MG63 (cell line): ENCODE measurements at regions not wholly inside any gene's neighbourhood (a gene's known extent, or its start where the extent isn't known, plus 50 kb on each side); places are given as distances from the start of the nearest gene placed in this dataset.

Source experiments
- DNase-seq: peaks from one replicate; pipeline ENCODE4 v3.0.0-alpha.2; 2020
- H3K27me3 ChIP-seq: fragments of 250-450 bp; sonication (Bioruptor Pico); 2 replicates; pipeline ENCODE4 v1.5.1; 2020; ENCODE audit warnings: mild to moderate bottlenecking, moderate library complexity
- H3K36me3 ChIP-seq: fragments of 250-450 bp; sonication (Bioruptor Pico); 2 replicates; pipeline ENCODE4 v1.5.1; 2020; ENCODE audit warnings: mild to moderate bottlenecking, moderate library complexity
- H3K4me3 ChIP-seq: fragments of 250-450 bp; sonication (Bioruptor Pico); 2 replicates; pipeline ENCODE4 v1.5.1; 2020; ENCODE audit warnings: mild to moderate bottlenecking, moderate library complexity
- H3K9me3 ChIP-seq: fragments of 250-450 bp; sonication (Bioruptor Pico); 2 replicates; pipeline ENCODE4 v1.5.1; 2020; ENCODE audit warnings: mild to moderate bottlenecking, moderate library complexity

DNA sequence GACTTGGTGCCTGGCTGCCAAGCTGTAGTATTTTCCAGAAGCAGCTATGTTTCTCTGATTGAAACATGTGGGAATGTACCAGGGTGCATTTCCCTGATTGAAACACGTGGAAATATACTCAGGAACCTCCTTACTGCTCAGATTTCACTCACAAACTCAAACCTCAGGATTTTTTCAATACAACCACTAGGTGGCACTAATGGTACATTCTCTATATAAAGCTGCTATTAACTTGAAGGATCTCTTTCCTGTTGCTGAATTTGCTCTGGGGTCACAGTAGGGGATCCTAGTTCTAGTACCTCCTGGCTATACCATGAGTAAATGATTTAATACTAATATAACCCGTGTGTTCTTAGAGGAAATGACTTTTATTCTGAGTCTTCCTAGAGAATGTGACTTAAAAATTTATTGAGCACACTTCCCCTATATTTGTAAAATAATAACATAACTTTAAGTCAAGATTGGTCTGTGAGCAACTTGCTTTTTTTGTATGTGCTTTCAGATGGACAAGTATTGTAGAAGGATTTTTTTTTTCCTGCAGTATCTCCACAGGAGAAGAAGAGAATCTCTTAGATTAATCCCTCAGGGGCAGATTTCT, 173.8 kb upstream of the MIS18BP1 start:
- no peaks in the 10 kb centered on the region for H3K9me3 ChIP-seq
- DNase-seq = no peak
- no peaks in the 10 kb centered on the region for H3K27me3 ChIP-seq
- H3K36me3 ChIP-seq = no peaks in the 10 kb centered on the region
- no peak overlapping the region for H3K4me3 ChIP-seq

DNA sequence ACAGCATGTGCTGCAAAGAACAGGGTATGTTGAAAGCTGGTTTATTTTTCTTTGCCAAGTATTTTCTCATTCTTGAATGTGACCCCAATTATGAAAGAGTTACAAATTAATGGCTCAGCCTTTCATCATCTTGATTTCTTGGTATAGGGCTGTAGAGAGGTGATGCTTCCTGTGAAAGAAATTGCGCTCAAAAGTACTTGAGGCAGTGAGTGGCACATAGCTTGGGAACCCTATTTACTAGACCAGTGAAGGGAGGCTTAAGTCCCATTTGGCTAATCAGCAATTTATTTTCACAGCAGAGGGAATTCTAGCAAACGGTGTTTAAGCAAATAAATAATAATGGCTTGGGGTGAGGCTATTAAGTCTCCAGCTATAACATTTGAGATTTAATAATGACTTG, 153.9 kb upstream of the MIS18BP1 start:
- H3K9me3 ChIP-seq = no peaks in the 10 kb centered on the region

DNA sequence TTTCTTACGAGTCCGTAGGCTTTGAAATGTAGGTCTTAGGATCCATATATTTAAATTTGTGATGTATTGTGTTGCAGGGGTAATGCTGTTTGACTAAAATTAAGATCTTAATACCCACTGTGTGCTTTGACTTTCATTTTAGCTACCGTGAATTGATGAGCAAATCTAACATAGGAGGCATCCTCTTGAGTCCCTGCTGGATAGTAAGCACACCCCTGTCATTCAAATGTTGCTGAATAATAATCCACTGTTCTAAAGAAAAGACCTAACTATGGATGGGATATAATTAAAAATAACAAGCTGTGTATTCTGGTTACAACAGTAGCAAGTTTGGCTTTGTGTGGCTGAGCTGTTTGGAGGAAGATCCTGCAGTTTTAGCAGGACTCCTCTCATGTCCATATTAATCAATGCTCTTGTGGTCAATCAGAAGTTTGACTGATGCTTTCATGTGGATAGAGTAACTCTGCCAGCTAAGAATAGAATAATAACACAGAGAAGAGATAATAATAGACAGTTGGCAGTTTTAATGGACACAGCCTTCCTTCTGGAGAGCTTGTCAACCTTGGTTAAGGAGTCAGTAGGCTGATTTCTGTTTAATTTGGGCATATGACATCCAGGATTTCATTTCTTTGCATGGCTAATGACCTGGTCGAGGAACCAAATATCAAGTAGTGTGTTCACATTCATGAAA, 148.1 kb upstream of the MIS18BP1 start:
- no peak overlapping the region for H3K4me3 ChIP-seq
- no peak for DNase-seq
- no peaks in the 10 kb centered on the region for H3K36me3 ChIP-seq
- H3K27me3 ChIP-seq = no peaks in the 10 kb centered on the region
- H3K9me3 ChIP-seq = no peaks in the 10 kb centered on the region

More for the DNA sequence above, 153.9 kb upstream of the MIS18BP1 start:
- Histone ChIP-seq H3K4me3 (no peak overlapping the region), H3K27me3 (no peaks in the 10 kb centered on the region), H3K36me3 (no peaks in the 10 kb centered on the region)
- DNase-seq = no peak

GRCh38 chr14:45400509-45400908, 147.5 kb upstream of the MIS18BP1 start:
- Histone ChIP-seq H3K9me3 (no peaks in the 10 kb centered on the region), H3K36me3 (no peaks in the 10 kb centered on the region), H3K4me3 (no peak overlapping the region), H3K27me3 (no peaks in the 10 kb centered on the region)
- no peak for DNase-seq

DNA sequence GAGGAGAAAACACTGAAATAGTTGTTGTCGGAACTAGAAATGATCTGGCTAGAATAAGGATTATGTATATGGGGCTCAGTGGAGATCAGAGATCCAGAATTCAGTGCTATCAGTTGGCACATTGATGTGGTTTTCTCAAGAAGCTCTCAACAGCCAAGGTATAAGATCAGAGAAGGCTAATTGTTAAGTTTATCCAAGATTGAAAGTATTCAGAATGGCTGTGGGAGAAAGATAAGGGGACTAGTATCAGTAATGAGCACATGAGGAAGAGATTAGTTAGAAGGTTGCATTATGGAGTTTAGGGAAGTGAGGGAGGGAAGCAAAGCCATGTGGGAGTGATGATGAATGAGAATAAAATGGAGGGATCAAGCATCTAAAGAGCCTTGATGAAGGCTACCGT, 128.1 kb upstream of the MIS18BP1 start:
- Histone ChIP-seq H3K4me3 (no peak overlapping the region), H3K9me3 (no peaks in the 10 kb centered on the region), H3K27me3 (no peaks in the 10 kb centered on the region), H3K36me3 (no peaks in the 10 kb centered on the region)
- no peak for DNase-seq

- no peak overlapping the region for H3K4me3 ChIP-seq
- no peaks in the 10 kb centered on the region for H3K36me3 ChIP-seq
- DNase-seq = no peak
- H3K9me3 ChIP-seq = no peaks in the 10 kb centered on the region
- no peaks in the 10 kb centered on the region for H3K27me3 ChIP-seq
Observed at GRCh38 chr14:45377166-45377565, 124.2 kb upstream of the MIS18BP1 start.

- H3K36me3 ChIP-seq = no peaks in the 10 kb centered on the region
- H3K9me3 ChIP-seq = no peaks in the 10 kb centered on the region
- H3K4me3 ChIP-seq = no peak overlapping the region
- DNase-seq = no peak
- H3K27me3 ChIP-seq = no peaks in the 10 kb centered on the region
Observed at GRCh38 chr14:45373877-45374276, 120.9 kb upstream of the MIS18BP1 start.

DNA sequence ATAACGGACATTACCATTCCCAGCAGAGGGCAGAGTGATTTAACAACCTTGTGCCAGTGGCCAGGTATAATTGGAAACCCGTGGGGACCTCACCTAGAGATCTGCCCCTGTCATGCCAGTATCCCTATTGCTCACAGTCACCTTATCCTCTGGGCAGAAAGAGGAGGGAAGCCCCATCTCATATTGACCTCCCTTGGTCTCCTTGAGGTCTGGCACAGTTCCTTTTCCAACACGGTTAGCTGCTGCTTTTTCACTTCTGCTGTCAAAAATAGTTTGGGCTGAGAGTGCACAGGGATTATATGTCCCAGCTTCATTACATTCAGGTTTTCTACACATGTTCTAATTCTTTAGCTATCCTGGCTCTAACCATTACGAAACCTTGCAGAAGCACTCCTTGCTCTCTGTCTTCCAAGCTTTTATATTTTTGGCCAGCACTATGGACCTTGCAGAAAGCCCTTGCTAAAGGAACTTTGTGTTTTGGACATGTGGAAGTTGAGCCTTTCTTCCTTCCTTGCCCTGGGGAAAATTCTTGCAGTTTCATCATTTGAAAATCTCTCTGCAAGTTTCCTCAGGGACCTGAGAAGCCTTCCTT, 111.7 kb upstream of the MIS18BP1 start:
- no peaks in the 10 kb centered on the region for H3K36me3 ChIP-seq
- no peaks in the 10 kb centered on the region for H3K9me3 ChIP-seq
- no peak overlapping the region for H3K4me3 ChIP-seq
- no peaks in the 10 kb centered on the region for H3K27me3 ChIP-seq
- no peak for DNase-seq

DNA sequence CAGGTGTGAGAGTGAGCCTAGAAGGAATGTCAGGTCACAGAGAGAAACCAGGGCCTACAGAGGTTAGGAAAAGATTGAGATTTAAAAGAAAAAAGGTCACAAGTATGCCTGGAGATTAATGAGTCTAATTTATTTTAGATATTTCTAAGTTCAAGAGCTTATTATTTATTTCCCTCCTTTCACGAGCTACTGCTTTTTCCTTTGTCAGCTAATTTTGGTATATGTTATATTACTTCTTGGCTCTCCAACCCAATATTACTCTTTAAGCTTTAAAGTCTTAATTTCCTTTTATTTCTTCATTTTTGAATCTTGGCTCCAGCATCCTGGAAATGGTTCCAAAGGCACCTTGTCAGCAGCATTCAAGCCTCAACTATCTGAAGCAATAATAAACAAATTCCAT, 109.5 kb upstream of the MIS18BP1 start:
- no peak overlapping the region for H3K4me3 ChIP-seq
- H3K36me3 ChIP-seq = no peaks in the 10 kb centered on the region
- DNase-seq = no peak
- H3K9me3 ChIP-seq = no peaks in the 10 kb centered on the region
- no peaks in the 10 kb centered on the region for H3K27me3 ChIP-seq

DNA sequence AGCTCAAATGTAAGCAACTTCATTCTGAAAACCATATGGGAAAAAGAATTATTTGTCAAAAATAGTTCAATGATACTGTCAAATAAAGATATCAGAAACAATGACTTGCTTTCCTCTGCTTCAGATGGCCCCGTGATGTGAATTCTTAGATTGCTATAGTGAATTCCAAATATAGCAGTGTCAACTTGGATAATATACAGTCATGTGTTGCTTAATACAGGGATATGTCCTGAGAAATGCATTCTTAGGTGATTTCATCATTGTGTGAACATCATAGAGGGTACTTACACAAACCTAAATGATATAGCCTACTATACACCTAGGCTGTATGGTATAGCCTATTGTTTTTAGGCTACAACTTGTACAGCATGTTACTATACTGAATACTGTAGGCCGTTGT, 108.7 kb upstream of the MIS18BP1 start:
- Histone ChIP-seq H3K4me3 (no peak overlapping the region), H3K27me3 (no peaks in the 10 kb centered on the region), H3K36me3 (no peaks in the 10 kb centered on the region), H3K9me3 (no peaks in the 10 kb centered on the region)
- DNase-seq = no peak

DNA sequence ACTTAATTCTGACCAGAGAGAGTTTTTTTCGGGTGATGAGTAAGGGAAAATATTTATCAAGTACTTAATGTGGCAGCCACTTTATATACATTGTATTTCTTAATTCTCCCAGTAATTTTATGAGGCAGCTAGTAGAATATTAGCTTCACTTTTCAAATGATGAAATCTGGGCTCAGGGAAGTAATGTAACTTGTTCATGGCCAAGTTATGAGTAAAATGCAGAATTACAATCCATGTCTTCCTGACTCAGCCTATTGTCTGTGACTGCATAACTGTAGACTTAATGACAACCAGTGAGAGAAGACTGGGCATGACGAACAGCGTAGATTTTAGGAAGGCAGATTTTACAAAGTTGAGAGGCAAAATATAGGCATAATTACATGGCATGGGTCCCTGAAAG, 106.7 kb upstream of the MIS18BP1 start:
- Histone ChIP-seq H3K27me3 (no peaks in the 10 kb centered on the region), H3K4me3 (no peak overlapping the region), H3K36me3 (no peaks in the 10 kb centered on the region), H3K9me3 (no peaks in the 10 kb centered on the region)
- no peak for DNase-seq

- Histone ChIP-seq H3K36me3 (no peaks in the 10 kb centered on the region), H3K4me3 (no peak overlapping the region), H3K9me3 (no peaks in the 10 kb centered on the region), H3K27me3 (no peaks in the 10 kb centered on the region)
- no peak for DNase-seq
Observed at GRCh38 chr14:45332360-45332988, 79.5 kb upstream of the MIS18BP1 start.

GRCh38 chr14:45308745-45309397, 55.9 kb upstream of the MIS18BP1 start:
- Histone ChIP-seq H3K4me3 (no peak overlapping the region), H3K36me3 (no peaks in the 10 kb centered on the region), H3K9me3 (no peaks in the 10 kb centered on the region), H3K27me3 (no peaks in the 10 kb centered on the region)
- DNase-seq = no peak
